ENCODE measurements at regions not wholly inside any gene's neighbourhood (a gene's known extent, or its start where the extent isn't known, plus 50 kb on each side); places are given as distances from the start of the nearest gene placed in this dataset.

DNA sequence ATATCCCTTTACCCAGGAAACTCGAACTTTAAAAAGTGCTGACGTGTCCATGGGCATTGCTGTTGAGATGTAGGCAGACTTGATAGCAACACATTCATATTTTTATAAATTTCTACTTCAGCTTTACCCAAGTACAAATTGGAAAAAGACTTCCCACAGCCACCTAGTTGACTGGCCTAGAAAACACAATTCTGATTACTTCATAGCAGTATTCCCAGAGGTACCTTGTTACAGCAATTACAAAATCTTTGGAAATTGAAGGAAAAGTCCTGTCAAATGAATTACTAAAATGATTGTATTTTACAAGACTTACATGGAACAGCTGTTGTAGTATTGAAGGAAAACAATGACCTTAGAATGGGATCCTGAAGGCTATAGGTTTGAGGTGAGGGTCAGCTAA is 130.7 kb upstream of the NREP start:
- no peak for DNase-seq (ENCODE audit: low spot score)

DNA sequence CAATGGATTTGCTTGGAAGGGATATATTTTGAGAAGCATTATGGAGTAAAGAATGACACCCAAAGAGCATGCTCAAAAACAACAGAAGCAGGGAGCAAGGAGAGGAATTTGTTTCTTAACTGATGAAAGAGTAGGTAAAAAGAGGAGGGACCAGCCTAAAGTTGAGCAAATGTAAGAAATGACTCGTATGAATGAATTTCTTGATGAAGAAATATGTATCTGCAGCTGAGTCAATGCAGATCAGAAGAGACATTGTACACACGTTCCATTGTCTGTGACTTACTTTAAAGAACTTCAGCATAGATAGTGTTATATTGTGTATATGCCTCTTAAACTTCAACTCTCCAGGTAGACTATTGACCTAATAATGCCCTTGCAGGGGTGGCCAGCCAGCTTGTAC is 112.7 kb upstream of the NREP start:
- no peak for DNase-seq (ENCODE audit: low spot score)

- DNase-seq (ENCODE audit: low spot score) = no peak
Measured at GRCh38 chr5:111865356-111865755, 108.4 kb upstream of the NREP start.

DNA sequence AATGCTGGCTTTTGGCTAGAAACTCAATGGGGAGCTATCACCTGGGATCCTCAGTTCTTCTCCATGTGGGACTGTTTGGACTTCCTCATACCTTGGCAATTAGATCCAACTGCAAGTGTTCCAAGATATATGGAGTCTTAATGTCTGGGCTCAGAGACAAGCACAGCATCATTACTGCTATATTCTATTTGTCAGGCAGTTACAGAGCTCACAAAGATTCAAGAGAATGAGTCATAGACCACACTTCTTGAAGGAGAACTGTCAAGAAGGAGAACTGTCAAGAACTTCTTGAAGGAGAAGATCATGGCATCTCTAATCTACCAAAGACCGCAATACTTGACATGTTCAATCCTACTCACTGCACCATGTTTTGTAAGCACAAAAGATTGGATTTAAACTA is 106.8 kb upstream of the NREP start:
- no peak for DNase-seq (ENCODE audit: low spot score)

DNA sequence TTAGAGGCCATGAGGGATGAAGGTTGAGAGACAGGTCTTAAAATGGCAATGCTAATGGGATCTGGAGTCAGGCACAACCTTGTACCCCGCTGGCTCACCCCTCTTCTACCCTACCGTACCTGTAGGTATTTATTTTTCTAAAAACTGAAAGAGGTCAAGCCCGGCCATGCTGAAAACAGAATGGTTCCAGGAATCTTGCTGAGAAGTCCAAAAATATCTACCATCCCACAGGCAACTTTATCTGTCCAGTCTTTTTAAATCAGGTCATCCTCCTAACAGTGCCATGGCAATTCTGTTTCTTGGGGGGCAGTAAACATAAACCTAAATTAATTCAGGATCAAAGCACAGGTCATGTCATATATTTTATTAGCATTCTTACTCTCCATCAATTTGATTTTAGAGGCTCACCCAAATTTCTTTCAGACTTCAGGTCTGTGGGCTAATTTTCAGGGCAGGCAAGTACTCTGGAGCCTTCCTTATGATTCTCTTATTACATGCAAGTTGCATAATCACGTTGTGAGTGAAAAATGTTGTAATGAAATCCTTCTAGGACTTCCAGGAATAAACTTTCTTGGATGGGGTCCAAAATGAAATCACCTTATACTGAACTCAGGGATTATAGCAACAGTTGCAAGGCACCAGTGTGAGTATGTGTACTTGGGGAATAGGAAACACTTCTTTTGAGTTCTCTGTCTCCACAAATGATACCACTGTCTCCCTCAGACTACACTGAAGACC is 102.7 kb upstream of the NREP start:
- DNase-seq (ENCODE audit: low spot score) = no peak

DNA sequence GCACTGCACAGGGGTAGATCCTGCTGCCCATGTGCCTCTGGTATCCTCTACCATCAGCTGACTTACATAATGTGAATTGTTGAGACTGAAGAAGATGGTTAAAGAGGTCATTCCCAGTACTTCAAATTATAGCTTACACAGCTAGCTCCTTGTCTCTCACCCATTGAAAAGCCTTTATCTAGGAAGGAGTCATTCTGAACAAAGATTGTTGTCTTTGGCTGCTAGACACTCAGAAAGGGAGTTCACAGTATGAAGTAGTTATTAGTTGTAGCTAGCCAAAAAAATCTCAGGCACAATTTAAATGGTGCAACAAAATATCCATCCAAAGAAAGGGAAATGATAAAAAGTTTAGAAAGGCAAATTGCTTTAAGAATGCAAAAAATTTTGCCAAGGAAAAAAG is 102.0 kb upstream of the NREP start:
- no peak for DNase-seq (ENCODE audit: low spot score)

- DNase-seq (ENCODE audit: low spot score) = no peak
Measured at GRCh38 chr5:111857623-111858022, 100.6 kb upstream of the NREP start.

- DNase-seq (ENCODE audit: low spot score) = no peak
Measured at GRCh38 chr5:111856876-111857466, 100.0 kb upstream of the NREP start.

DNA sequence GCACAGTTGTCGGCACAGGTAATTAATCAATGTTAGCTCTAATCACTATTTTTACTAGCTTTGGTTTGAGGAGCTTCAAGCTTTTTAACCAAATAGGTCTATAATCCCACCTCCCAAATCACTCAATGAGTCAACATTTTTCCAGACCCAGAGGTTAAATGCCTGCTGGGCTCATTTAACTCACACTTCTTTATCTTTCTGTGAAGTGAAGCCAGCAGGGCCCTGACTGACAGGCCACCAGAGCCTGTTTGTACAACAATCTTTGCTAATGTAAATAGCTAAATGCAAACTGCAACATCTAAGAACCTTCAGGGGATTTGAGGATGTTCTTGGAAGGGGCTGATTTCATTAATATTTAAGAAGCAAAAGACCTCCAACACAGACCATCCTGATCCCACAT is 98.4 kb upstream of the NREP start:
- DNase-seq (ENCODE audit: low spot score) = no peak

GRCh38 chr5:111854186-111854585 is 97.2 kb upstream of the NREP start:
- no peak for DNase-seq (ENCODE audit: low spot score)

- DNase-seq (ENCODE audit: low spot score) = no peak
Measured at GRCh38 chr5:111853748-111854147, 96.8 kb upstream of the NREP start.

- DNase-seq (ENCODE audit: low spot score) = no peak
Measured at GRCh38 chr5:111851631-111852548, 94.9 kb upstream of the NREP start.

GRCh38 chr5:111848476-111848875 is 91.5 kb upstream of the NREP start:
- DNase-seq (ENCODE audit: low spot score) = no peak

GRCh38 chr5:111847052-111847925 is 90.3 kb upstream of the NREP start:
- no peak for DNase-seq (ENCODE audit: low spot score)

DNA sequence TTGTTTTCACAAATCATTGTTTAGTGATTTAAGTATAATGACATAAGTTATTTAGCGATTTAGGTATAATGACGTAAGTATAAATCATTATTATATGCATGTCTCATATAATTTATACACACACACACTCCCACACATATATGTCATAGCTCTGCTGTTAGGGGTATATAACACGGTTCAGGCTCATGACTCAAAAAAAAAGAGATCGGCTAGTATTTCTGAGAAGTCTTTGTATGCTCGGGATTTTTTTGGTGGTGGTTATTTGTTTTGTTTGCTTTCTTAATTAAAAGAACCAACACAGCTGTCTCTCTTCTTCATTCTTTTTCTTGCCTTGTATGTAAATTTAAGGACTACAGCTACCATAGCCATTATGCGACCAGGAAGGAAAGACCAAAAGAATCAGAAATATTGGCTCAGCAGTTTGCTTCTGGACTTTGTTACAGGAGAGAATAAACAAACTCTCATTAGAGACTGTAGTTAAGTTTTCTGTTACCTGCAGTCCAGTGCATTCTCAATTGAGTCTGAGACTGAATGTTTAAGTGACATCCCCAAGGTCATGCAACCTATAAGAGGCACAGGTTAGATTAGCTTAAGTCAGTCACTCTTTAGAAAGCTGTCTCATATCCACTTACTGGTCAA is 83.2 kb upstream of the NREP start:
- DNase-seq (ENCODE audit: low spot score) = no peak

DNA sequence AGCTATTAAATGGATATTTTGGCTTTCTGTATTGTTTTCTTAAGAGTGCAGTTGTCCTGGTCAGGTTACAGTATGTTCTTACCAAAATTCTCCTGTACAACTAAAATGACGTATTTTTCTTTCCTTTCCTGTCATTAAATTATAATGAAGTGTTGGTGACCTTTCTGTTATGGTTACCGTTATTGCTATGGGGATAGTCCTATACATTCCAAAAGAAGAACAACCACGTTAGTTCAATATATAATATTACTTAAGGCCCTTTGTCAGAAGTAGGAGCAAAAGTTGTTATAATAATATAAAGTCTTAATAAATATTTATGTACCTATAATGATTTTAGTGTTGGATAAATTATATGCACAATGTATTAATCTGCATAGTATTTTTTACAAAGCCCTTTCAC is 82.4 kb upstream of the NREP start:
- DNase-seq (ENCODE audit: low spot score) = no peak

GRCh38 chr5:111836426-111836825 is 79.4 kb upstream of the NREP start:
- no peak for DNase-seq (ENCODE audit: low spot score)

GRCh38 chr5:111834926-111835599 is 78.1 kb upstream of the NREP start:
- DNase-seq (ENCODE audit: low spot score) = no peak

DNA sequence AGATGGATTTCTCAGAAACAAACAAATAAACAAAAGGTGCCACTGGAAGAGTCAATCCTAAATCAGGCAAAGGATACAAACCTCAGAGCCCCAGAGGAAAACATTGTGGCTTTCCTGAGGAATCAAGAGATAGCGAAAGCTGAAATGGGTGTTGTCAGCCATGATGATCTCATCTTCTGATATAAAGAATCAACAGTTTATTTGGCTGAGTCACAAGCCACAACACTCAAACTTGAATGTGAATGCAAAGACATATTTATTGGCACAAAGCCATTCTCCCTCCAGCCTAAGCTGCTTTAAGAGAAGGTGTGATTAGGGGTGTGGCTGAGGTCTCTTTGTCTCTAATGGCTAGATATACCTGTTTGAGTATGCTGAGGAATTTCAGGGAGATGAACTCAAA is 73.3 kb upstream of the NREP start:
- peak; percentile 23 for DNase-seq (ENCODE audit: low spot score)

DNA sequence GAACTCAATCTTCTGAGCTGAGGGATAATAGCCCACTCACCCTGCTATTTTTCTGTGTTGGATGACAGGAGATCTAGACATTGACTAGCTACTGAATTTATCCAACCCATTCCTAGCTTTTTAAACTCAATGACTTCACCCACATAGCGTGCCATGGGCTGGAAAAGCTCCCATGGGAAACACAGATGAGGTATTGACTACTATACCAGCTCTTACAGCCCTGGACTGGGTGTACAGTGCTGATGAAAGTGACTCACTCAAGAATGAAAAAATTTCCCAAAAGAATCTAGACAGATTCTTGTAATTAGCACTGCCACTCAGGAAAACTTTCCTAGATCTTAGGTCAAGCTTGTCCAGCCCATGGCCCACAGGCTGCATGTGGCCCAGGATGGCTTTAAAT is 72.7 kb upstream of the NREP start:
- no peak for DNase-seq (ENCODE audit: low spot score)

DNA sequence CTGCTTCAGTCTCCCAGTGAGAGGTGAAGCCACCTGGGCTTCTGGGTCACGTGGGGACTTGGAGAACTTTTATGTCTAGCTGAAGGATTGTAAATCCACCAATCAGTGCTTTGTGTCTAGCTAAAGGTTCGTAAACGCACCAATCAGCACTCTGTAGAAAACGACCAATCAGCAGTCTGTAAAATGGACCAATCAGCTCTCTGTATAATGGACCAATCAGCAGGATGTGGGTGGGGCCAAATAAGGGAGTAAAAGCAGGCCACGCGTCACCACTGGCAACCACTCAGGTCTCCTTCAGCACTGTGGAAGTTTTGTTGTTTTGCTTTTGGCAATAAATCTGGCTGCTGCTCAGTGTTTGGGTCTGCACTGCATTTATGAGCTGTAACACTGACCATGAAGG is 69.1 kb upstream of the NREP start:
- DNase-seq (ENCODE audit: low spot score) = no peak

Measured in HT-29 (cell line).